ENCODE measurements at regions not wholly inside any gene's neighbourhood (a gene's known extent, or its start where the extent isn't known, plus 50 kb on each side); places are given as distances from the start of the nearest gene placed in this dataset.

- TF ChIP-seq HOXA7 (CRISPR knock-in tag; IDR thresholded peaks at IDR 0.05) (no peak), JUNB (IDR thresholded peaks at IDR 0.05) (no peak), CTCF (IDR thresholded peaks at IDR 0.05) (no peak), POLR2A (IDR thresholded peaks at IDR 0.05; ENCODE audit: low read length) (no peak), ZFP36 (IDR thresholded peaks at IDR 0.05; ENCODE audit: borderline replicate concordance, partially characterized antibody) (no peak), CHD4 (IDR thresholded peaks at IDR 0.05; ENCODE audit: borderline replicate concordance) (no peak), REST (IDR thresholded peaks at IDR 0.05) (no peak), EHMT2 (IDR thresholded peaks at IDR 0.05; ENCODE audit: low read depth) (no peak), RCOR1 (IDR thresholded peaks at IDR 0.05; ENCODE audit: low read depth, low read length) (no peak), ZSCAN20 (CRISPR knock-in tag; IDR thresholded peaks at IDR 0.05) (no peak), POLR2AphosphoS2 (conservative IDR thresholded peaks at IDR 0.05; ENCODE audit: low read length) (no peak)
Measured at GRCh38 chr10:22831586-22831985, 96.3 kb upstream of the ARMC3 start.

Measured in A549 (cell line).